K562 (cell line): ENCODE measurements at regions not wholly inside any gene's neighbourhood (a gene's known extent, or its start where the extent isn't known, plus 50 kb on each side); places are given as distances from the start of the nearest gene placed in this dataset.

ENCODE experiments used
- ATAC-seq: fragments of 200-7000 bp; cut with Tn5 transposase; 3 replicates; pipeline ENCODE4 v1.9.1; 2020; ENCODE audit warnings: moderate library complexity
- BruUV-seq: library from RNA; stranded (reverse); fragments of 400-500 nt; replicated peaks from 2 replicates; lab custom pipeline; 2021; lab: Mats Ljungman, UMichigan
- CTCF ChIA-PET: fragments of 300-600 bp; formaldehyde crosslinking; extraction: SDS; loops from one replicate; lab custom pipeline; 2021; ENCODE audit warnings: low intra/inter-chr PET ratio; lab: Yijun Ruan, JAX
- POLR2A ChIA-PET: fragments of 300-600, 350-650 bp; sonication (Branson Sonifier 250); formaldehyde crosslinking; extraction: SDS; loops from one replicate; lab custom pipeline; 2021; ENCODE audit warnings: antibody characterized with exemption, inconsistent platforms; lab: Yijun Ruan, JAX
- DNase-seq, 4 experiments: peaks; one replicate each; pipeline versions ENCODE4 v3.0.0 to v3.0.0-alpha.2; 2011 to 2018; ENCODE audit warnings: low spot score in 3 of 4, mixed read lengths in 3 of 4; ENCODE audit errors: extremely low read depth in 1 of 4
- FAIRE-seq: peaks from 2 replicates; lab custom pipeline; 2011; peaks lifted over from hg19 to GRCh38; lab: Jason Lieb, UNC
- H2AFZ ChIP-seq: 2 replicates; pipeline ENCODE4 v1.6.0; 2011; ENCODE audit warnings: low read depth, low read length, control low read depth, inconsistent platforms
- H3K27ac ChIP-seq: fragments of 200-600 bp; 3 replicates; pipeline ENCODE4 v1.8.0; 2011; ENCODE audit warnings: low read depth, mild to moderate bottlenecking, control low read depth, inconsistent platforms, low read length, moderate library complexity, mixed read lengths; ENCODE audit errors: extremely low read depth
- H3K27me3 ChIP-seq, 2 experiments: fragments of 300-600 bp in 1 of 2; 2 replicates in 1 of 2; 3 replicates in 1 of 2; pipeline versions ENCODE4 v1.6.0 to v1.8.0; 2011; ENCODE audit warnings: inconsistent platforms in 2 of 2, low read length in 2 of 2, mild to moderate bottlenecking in 1 of 2, mixed read lengths in 1 of 2, moderate library complexity in 1 of 2; ENCODE audit not compliant: control insufficient read depth in 2 of 2, insufficient read depth in 2 of 2
- H3K36me3 ChIP-seq: fragments of 300-600 bp; 3 replicates; pipeline ENCODE4 v1.8.0; 2011; ENCODE audit warnings: mild to moderate bottlenecking, low read length, inconsistent platforms; ENCODE audit not compliant: control insufficient read depth, insufficient read depth
- H3K4me1 ChIP-seq, 2 experiments: fragments of 200-600 bp in 1 of 2; replicated peaks in 1 of 2; 2 replicates in 1 of 2; 3 replicates in 1 of 2; pipeline versions ENCODE4 v1.5.1 to v1.8.0; 2011; ENCODE audit warnings: inconsistent platforms in 2 of 2, low read length in 2 of 2, mild to moderate bottlenecking in 1 of 2, mixed read lengths in 1 of 2, moderate library complexity in 1 of 2; ENCODE audit not compliant: control insufficient read depth in 2 of 2, insufficient read depth in 2 of 2
- H3K4me2 ChIP-seq: 2 replicates; pipeline ENCODE4 v1.6.1; 2011; ENCODE audit warnings: low read length, control low read depth, inconsistent platforms, mixed read lengths; ENCODE audit not compliant: insufficient read depth
- H3K4me3 ChIP-seq: fragments of 200-600 bp; sonication (generic), shearing (Covaris generic); 2 replicates; pipeline ENCODE4 v1.5.1; 2016; ENCODE audit warnings: control low read depth, inconsistent platforms
- H3K79me2 ChIP-seq: fragments of 200-600 bp; 3 replicates; pipeline ENCODE4 v1.8.0; 2011; ENCODE audit warnings: low read length, inconsistent platforms; ENCODE audit not compliant: control insufficient read depth, insufficient read depth
- H3K9ac ChIP-seq, 2 experiments: 2 replicates each; pipeline versions ENCODE4 v1.6.0 to v1.6.1; 2011; ENCODE audit warnings: low read depth in 2 of 2, low read length in 2 of 2, control low read depth in 1 of 2, inconsistent platforms in 1 of 2, mild to moderate bottlenecking in 1 of 2, mixed read lengths in 1 of 2; ENCODE audit not compliant: insufficient read depth in 1 of 2
- H3K9me1 ChIP-seq: one replicate; pipeline ENCODE4 v1.6.0; 2011; ENCODE audit warnings: inconsistent platforms, mild to moderate bottlenecking, low read length, moderate library complexity; ENCODE audit not compliant: control insufficient read depth, insufficient read depth
- H3K9me3 ChIP-seq: replicated peaks from 2 replicates; pipeline ENCODE4 v1.5.1; 2011; ENCODE audit warnings: low read depth, low read length, inconsistent platforms; ENCODE audit not compliant: control insufficient read depth, insufficient read depth
- H4K20me1 ChIP-seq: replicated peaks from 2 replicates; pipeline ENCODE4 v1.6.1; 2011; ENCODE audit warnings: low read length, inconsistent platforms, mixed read lengths; ENCODE audit not compliant: control insufficient read depth, insufficient read depth
- CBFA2T2 ChIP-seq: fragments of 450-650 bp; conservative IDR thresholded peaks from 2 replicates; pipeline ENCODE4 v1.6.1; 2017; ENCODE audit warnings: mild to moderate bottlenecking
- CBX8 ChIP-seq: fragments of 200-600 bp; sonication (generic); IDR thresholded peaks from 2 replicates; pipeline ENCODE4 v1.6.1; 2012; ENCODE audit warnings: borderline replicate concordance, mixed run types, low read depth, mild to moderate bottlenecking, moderate library complexity, mixed read lengths, low read length, control low read depth, inconsistent platforms; ENCODE audit not compliant: poor library complexity, severe bottlenecking; ENCODE audit errors: extremely low read depth
- DDX20 ChIP-seq: fragments of 450-650 bp; IDR thresholded peaks from 2 replicates; pipeline ENCODE4 v1.6.1; 2016; ENCODE audit warnings: missing genetic modification characterization, low read depth, mild to moderate bottlenecking, missing compliant biosample characterization, moderate library complexity
- RBM39 ChIP-seq: fragments of 200-400 bp; formaldehyde crosslinking; optimal IDR thresholded peaks from 2 replicates; pipeline ENCODE3; 2018; ENCODE audit warnings: low read depth, low read length
- REST ChIP-seq, 2 experiments: fragments of 450-650 bp; formaldehyde crosslinking in 1 of 2; IDR thresholded peaks; 2 replicates each; pipeline versions ENCODE4 v1.4.0 to v1.6.1; 2014 to 2020; ENCODE audit warnings: mild to moderate bottlenecking in 2 of 2, borderline replicate concordance in 1 of 2, low read depth in 1 of 2
- SRSF7 ChIP-seq: fragments of 200-400 bp; formaldehyde crosslinking; optimal IDR thresholded peaks from 2 replicates; pipeline ENCODE3; 2017; ENCODE audit warnings: mild to moderate bottlenecking, low read depth, low read length
- TAF15 ChIP-seq: fragments of 200-400 bp; formaldehyde crosslinking; IDR thresholded peaks from 2 replicates; pipeline ENCODE4 v1.6.1; 2017; ENCODE audit warnings: mild to moderate bottlenecking, low read depth, low read length, moderate library complexity
- ZBTB9 ChIP-seq: fragments of 450-650 bp; formaldehyde crosslinking; IDR thresholded peaks from 2 replicates; pipeline ENCODE4 v1.4.0; 2020; ENCODE audit warnings: mild to moderate bottlenecking, moderate library complexity
- ZNF24 ChIP-seq: fragments of 450-650 bp; IDR thresholded peaks from 2 replicates; pipeline ENCODE4 v1.6.1; 2016
- WGBS: fragments of 100-300 bp; shearing (Covaris generic); methylation state at CpG from one replicate; pipeline ENCODE4 v1.1.6; 2016; ENCODE audit warnings: low coverage, mixed read lengths; ENCODE audit not compliant: insufficient coverage; ENCODE audit errors: missing lambda C conversion rate; 5-methylcytosine and 5-hydroxymethylcytosine counted together
- in situ Hi-C: fragments of 300-500 bp; cut with MboI; formaldehyde crosslinking; loops from 4 replicates; pipeline ENCODE4 v1.15.0; 2018; ENCODE audit warnings: inconsistent platforms, mixed read lengths
- intact Hi-C: fragments of 100-400 bp; cut with micrococcal nuclease; formaldehyde crosslinking; loops from 2 replicates; pipeline ENCODE4 v1.14.2; 2022
- TF ChIP-seq, protein P1 (sequence below): fragments of 250-450 bp; sonication (Bioruptor Pico); IDR thresholded peaks from 2 replicates; pipeline ENCODE4 v1.9.0; 2021; ENCODE audit warnings: mild to moderate bottlenecking
- TF ChIP-seq, protein P2 (sequence below): fragments of 450-650 bp; formaldehyde crosslinking; conservative IDR thresholded peaks from 2 replicates; pipeline ENCODE4 v1.4.0; 2022; ENCODE audit warnings: mild to moderate bottlenecking, missing genetic modification characterization

- DNase-seq = no peak
- ATAC-seq = no peak
- H3K4me3 ChIP-seq = no peak overlapping the region
- H3K27me3 ChIP-seq = no peaks in the 10 kb centered on the region; a peak in 1 of 5 replicates
- FAIRE-seq = no peak
- 0% methylated on average over 2 of the region's 2 CpGs for WGBS
- H3K9me1 ChIP-seq = no peaks in the 10 kb centered on the region
- POLR2A ChIA-PET = interaction anchor here (0.5 to 0.6 kb wide), 2 partner anchors 118 to 633 kb away, joined by 3 read pairs; no protein-coding TSS in a partner anchor
- no peaks in the 10 kb centered on the region; the same call in 1 of the 2 replicates for H3K9me3 ChIP-seq
- H3K4me2 ChIP-seq = no peak overlapping the region
- no peaks in the 10 kb centered on the region for H3K4me1 ChIP-seq
- BruUV-seq = no TSS peak
- H3K36me3 ChIP-seq = no peaks in the 10 kb centered on the region
- intact Hi-C loops (no loop called here), in situ Hi-C loops (no loop called here)
- no peak overlapping the region for H3K9ac ChIP-seq
- H3K79me2 ChIP-seq = no peaks in the 10 kb centered on the region
- H4K20me1 ChIP-seq = no peaks in the 10 kb centered on the region
- CTCF ChIA-PET = interaction anchor here (0.6 kb wide), 1 partner anchor 265 kb away, joined by 4 read pairs; no protein-coding TSS in a partner anchor
- no peak overlapping the region for H2AFZ ChIP-seq
- no peak overlapping the region for H3K27ac ChIP-seq
- TF ChIP-seq, protein P1, sequence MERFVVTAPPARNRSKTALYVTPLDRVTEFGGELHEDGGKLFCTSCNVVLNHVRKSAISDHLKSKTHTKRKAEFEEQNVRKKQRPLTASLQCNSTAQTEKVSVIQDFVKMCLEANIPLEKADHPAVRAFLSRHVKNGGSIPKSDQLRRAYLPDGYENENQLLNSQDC (CRISPR knock-in tag) = no peak
- TF ChIP-seq TAF15 (no peak), CBX8 (no peak), ZNF24 (no peak), CBFA2T2 (no peak), SRSF7 (no peak), DDX20 (tag) (no peak), RBM39 (no peak), ZBTB9 (CRISPR knock-in tag) (no peak), REST (IDR thresholded peaks at IDR 0.05; ENCODE audit: borderline replicate concordance) (no peak), REST (CRISPR knock-in tag; IDR thresholded peaks at IDR 0.05; ENCODE audit: low read depth) (no peak)
- TF ChIP-seq, protein P2, sequence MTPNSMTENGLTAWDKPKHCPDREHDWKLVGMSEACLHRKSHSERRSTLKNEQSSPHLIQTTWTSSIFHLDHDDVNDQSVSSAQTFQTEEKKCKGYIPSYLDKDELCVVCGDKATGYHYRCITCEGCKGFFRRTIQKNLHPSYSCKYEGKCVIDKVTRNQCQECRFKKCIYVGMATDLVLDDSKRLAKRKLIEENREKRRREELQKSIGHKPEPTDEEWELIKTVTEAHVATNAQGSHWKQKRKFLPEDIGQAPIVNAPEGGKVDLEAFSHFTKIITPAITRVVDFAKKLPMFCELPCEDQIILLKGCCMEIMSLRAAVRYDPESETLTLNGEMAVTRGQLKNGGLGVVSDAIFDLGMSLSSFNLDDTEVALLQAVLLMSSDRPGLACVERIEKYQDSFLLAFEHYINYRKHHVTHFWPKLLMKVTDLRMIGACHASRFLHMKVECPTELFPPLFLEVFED (CRISPR knock-in tag) = no peak
These were observed 462.9 kb upstream of the ASIC2 start for GRCh38 chr17:33756021-33756420.
